Fibroblast of skin of left quadriceps (primary cell): ENCODE measurements at regions not wholly inside any gene's neighbourhood (a gene's known extent, or its start where the extent isn't known, plus 50 kb on each side); places are given as distances from the start of the nearest gene placed in this dataset.
"Not testable (repeated sequence)": the region's sequence is repeated elsewhere in the genome, so short reads cannot be mapped to it uniquely, and the experiment has no call there.

Experiments
- DNase-seq, 2 experiments: peaks; one replicate each; pipeline ENCODE4 v3.0.0-alpha.2; 2013; ENCODE audit warnings: low read depth in 2 of 2

DNA sequence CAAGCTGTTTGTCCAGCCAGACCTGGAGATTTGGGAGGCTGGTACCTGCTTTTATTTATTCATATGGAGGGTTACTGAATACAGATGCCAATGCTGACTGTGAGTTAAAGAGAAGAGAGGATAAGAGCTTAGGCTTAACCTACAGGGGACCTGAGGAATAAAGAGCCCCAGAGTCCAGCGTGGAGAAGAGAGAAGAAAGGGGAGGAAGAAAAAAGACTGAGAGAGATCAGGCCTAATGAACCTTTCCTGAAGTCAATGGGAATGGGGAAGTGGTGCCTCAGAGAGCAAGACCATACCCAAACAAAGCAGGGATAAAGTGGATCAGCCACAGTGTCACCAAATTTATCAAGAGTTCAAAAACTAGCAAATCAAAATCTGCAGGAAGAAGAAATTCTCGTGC lies 348.6 kb upstream of the KCNH7 start:
- no peak for DNase-seq

DNA sequence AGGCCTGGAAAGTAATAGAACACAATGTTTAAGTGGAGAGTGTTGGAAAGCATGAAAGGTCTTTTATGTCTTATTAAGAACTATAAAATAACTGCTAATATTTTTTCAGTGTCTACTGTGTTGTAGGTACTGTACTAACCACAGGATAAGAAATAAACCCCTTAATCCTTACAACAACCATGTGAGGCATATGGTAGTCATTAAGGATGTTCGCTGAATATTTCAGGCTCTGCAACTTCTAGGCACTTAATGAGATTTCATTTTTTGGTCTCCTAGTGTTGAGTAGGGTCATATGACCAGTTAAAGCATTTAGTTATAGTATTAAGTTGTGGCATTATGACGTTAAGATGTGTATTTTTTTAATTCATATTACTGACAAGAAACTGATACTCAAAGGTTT lies 346.6 kb upstream of the KCNH7 start:
- DNase-seq = peak; percentile 16 to 17

DNA sequence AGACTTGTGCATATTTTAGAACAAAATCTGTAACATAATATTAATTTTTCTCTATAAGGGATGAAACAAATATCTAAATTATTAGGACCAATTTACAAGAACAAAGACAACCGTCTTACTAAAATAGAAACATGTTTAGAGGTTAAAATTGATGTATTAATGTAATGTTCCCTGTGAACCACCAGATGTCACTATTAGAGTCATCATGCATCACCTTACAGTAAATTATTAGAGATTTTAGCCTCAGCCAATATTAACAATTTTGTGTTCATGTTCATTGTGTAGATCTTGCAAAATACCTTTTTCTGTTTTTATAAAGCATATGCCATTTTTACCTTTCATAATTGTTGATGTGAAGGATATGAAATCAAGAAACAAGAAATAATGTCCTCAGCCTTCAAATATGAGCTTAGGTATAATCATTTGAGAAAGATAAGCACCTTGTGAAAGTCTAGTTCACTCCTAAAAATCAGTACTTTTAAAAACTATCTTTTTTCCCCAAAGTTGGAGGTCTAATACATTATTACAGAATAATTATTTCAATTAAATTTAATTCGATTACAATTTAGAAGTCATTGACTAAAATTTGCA lies 344.3 kb upstream of the KCNH7 start:
- DNase-seq = no peak

- DNase-seq = no peak
These were observed 339.0 kb upstream of the KCNH7 start for GRCh38 chr2:163177592-163177991.

GRCh38 chr2:163175294-163175693 lies 336.7 kb upstream of the KCNH7 start:
- DNase-seq = no peak

DNA sequence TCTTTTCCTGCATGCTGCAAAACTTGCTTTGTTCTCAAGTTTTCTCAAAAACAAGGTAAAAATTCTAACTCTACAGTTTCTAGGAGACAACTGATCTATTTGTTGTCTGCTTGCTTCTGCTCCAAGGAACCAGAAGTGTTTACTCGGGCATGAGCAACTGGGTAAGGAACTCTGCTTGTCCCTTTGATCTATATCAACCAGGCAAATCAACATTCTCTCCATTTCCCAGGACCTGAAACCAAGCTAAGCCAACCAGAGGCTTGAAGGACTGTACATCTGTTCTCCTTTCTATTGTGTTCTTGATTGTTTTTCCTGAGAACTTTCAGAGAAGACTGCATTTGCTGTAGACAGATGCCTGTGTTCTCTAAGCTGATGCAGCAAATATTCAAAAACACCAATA lies 335.0 kb upstream of the KCNH7 start:
- no peak for DNase-seq

DNA sequence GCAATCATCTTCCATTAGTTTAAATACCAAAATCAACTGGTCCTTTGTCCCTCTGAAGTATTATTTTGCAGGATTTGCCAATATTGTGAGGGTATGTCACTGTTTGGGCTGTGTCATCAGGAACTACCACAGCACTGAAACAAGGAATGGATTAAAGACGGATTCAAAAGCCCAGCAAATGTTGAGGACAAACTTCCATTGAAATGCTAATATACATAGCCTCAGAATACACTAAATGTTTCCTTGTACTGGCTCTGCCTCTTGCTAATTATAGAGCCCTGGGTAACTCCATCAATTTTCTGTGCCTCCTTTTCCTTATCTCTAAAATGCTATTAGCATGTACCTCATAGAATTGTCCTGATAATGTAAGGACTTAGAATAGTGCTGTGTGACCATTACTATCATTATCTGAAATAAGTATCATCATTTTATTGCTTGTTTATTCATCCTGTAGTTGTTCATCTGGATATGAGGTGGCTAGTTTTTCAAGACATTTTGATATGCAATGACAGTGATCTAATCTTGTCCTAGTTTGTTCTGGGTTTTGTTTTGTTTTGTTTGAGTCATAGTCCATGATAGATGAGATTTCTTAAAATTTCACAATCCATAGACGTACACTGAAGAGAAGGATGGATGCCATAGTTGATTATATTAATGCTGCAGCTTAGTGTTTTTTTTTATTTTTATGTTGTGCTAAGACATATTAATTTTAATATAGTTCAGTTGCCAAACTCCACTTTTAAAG lies 333.4 kb upstream of the KCNH7 start:
- DNase-seq = no peak

DNA sequence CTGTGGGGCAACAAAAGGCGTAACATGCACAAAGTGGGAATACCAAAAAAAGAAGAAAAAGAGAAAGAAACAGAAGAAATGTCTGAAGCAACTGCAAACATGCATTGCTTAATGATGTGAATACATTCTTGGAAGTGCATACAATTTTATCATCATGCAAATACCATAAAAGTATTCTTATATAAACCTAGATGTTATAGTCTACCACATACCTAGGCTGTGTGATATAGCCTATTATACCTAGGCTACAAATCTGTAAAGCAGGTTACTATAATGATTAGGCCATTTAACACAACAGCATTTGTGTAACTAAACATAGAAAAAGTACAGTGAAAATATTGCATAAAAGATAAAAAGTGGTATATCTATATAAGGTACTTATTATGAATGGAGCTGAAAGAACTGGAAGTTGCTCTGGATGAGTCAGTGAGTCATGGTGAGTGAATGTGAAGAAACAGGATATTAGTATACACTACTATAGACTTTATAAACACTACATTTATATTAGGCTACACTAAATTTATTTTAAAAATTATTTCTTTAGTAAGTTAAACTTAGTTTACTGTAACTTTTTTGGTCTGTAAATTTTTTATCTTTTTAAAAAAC lies 319.4 kb upstream of the KCNH7 start:
- DNase-seq = peak; percentile 58 to 59

DNA sequence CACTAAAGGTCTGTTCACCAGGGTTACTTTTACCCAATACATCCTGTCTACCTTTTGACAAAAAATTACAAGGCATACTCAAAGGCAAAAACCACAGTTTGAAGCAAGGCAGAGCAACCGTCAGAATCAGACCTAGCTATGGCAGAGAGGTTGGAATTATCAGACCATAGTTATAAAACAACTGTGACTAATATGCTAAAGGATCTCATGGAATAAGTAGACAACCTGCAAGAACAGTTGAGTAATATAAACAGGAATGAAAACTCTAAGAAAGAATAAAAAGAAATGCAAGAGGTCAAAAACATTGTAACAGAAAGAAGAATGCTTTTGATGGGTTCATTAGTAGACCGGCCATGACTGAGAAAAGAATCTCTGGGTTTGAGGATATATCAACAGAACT lies 318.8 kb upstream of the KCNH7 start:
- DNase-seq = peak; percentile 17 to 19

GRCh38 chr2:163155925-163156324 lies 317.4 kb upstream of the KCNH7 start:
- DNase-seq = no peak

DNA sequence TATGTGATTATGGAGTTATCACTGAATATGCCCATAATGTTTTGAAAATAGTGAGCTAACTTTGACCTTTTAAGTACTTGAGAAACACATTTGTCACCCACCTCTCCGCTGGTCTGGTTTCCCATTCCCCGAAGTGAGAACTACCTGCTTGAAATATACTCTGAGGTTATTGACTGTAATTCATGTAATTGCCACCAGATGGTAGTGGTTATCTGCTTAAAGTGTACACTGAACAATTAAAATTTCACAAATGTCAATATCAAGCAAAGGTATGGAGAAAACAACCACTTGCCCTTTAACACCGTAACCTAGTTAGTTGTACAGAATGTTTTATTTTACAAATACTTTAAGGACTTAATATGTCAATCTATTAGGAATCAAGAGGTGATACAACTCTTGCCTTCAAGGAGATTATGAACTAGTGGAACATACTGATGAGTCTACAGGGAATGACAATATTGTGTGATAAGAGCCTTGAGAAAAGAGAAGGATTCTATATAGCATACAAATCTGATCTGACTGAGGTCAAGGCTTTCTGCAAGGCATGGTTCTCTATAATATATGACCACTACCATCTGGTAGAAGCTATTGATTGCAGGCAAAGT lies 316.8 kb upstream of the KCNH7 start:
- DNase-seq = peak in 1 of 2 experiments; percentile 15

- DNase-seq = no peak
These were observed 304.1 kb upstream of the KCNH7 start for GRCh38 chr2:163142618-163143017.

- no peak for DNase-seq
These were observed 300.4 kb upstream of the KCNH7 start for GRCh38 chr2:163138947-163139346.

DNA sequence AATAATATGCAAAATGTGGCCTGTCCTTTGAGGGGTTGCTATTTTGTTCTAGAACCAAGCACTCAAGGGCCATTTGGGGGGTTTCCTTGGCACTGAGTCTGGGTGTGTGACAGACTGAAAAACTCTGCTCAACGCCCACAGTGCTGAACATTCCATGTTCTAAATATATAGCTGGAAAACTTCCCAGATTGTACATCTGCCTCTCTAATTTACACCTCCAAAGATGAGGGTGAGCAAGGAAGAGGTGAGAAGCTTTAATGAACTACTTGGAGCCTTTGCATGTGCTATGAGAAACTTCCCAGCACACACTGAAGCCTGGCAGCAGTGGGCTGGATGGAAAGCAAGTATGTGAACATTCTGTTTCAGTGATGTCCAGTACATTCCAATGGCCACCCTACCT lies 296.7 kb upstream of the KCNH7 start:
- DNase-seq = no peak

GRCh38 chr2:163133602-163134001 lies 295.0 kb upstream of the KCNH7 start:
- no peak for DNase-seq

- DNase-seq = no peak
These were observed 294.3 kb upstream of the KCNH7 start for GRCh38 chr2:163132850-163133249.

- not testable (repeated sequence) for DNase-seq
These were observed 293.6 kb upstream of the KCNH7 start for GRCh38 chr2:163132207-163132606.

DNA sequence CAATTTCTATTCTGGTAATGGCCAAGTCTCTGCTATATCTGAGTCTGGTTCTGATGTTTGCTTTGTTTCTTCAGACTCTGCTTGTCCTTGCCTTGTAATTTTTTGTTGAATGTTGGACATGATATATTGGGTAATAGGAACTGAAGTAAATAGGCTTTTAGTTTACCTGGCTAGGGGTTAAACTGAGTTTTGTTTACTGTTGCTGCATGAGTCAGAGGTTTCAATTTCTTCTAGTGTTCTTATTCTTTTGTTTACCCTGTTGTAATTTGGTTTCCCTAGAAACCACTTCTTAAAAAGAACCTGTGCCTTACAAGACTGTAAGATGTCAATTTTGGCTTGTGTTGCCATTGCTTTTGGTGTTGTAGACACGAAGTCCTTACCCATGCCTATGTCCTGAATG lies 285.0 kb upstream of the KCNH7 start:
- DNase-seq = no peak

DNA sequence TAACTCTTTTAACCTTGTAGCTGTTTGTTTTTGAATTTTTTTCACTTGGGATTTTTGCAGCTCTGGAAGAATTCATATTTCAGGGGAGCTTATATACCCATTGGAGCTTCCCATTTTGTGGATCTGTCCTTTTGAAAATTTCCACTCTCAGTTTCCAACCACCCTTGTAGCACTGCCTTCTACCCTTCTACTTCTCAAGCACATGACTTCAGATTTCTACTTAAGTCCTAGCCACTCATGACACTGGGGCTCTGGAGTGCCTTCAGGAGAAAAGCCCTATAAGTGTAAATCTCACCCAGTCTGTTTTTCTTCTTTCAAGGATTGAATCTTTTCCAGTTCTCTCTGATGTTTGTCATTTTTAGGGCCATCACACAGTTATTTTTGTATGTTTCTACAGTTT lies 283.7 kb upstream of the KCNH7 start:
- no peak for DNase-seq

GRCh38 chr2:163121483-163121882 lies 282.9 kb upstream of the KCNH7 start:
- DNase-seq = no peak

- no peak for DNase-seq
These were observed 281.4 kb upstream of the KCNH7 start for GRCh38 chr2:163119966-163120365.

DNA sequence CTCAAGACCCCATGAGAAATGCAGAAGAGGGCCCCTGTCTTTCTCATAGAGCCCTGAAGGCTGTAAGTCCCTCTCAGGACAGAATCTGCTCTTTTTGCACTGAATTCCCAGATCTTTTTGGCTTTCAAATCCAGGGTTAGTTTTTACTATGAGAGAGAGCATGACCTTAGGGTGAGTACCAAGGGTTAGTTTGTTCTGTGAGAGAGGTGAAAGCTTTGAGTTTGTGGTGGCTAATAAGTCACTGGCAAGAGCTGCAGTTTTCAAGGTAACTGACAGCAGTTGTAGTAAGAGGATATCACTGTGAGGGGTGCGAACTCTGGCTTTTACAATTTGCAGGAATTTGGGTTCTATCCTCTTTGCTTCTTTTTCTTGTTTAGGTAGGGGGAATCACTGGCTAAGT lies 248.4 kb upstream of the KCNH7 start:
- no peak for DNase-seq
